DMS114 treated with DMSO at 0.1 percent for 48 hours (cell line): ENCODE measurements at regions not wholly inside any gene's neighbourhood (a gene's known extent, or its start where the extent isn't known, plus 50 kb on each side); places are given as distances from the start of the nearest gene placed in this dataset.
"Not testable (repeated sequence)": the region's sequence is repeated elsewhere in the genome, so short reads cannot be mapped to it uniquely, and the experiment has no call there.

Experiments used
- DNase-seq: peaks from one replicate; lab custom pipeline; 2025; ENCODE audit not compliant: unreplicated experiment; lab: John Stamatoyannopoulos, UW

- DNase-seq: no peak
Measured at GRCh38 chr2:122007126-122007525, 251.7 kb downstream of the TSN start.

GRCh38 chr2:122007577-122007976, 252.1 kb downstream of the TSN start:
- no peak for DNase-seq

GRCh38 chr2:122009561-122009960, 254.1 kb downstream of the TSN start:
- no peak for DNase-seq

- no peak for DNase-seq
Measured at GRCh38 chr2:122011493-122012270, 256.2 kb downstream of the TSN start.

GRCh38 chr2:122018736-122019135, 263.3 kb downstream of the TSN start:
- no peak for DNase-seq

GRCh38 chr2:122019724-122020123, 264.3 kb downstream of the TSN start:
- DNase-seq: no peak

- DNase-seq: no peak
Measured at GRCh38 chr2:122020377-122020776, 264.9 kb downstream of the TSN start.

GRCh38 chr2:122021941-122022340, 266.5 kb downstream of the TSN start:
- no peak for DNase-seq

GRCh38 chr2:122022531-122022930, 267.1 kb downstream of the TSN start:
- DNase-seq: no peak

- DNase-seq: no peak
Measured at GRCh38 chr2:122023059-122023864, 267.8 kb downstream of the TSN start.

GRCh38 chr2:122027510-122028217, 272.2 kb downstream of the TSN start:
- no peak for DNase-seq

- no peak for DNase-seq
Measured at GRCh38 chr2:122028371-122029100, 273.1 kb downstream of the TSN start.

GRCh38 chr2:122029456-122029855, 274.0 kb downstream of the TSN start:
- DNase-seq: no peak

GRCh38 chr2:122029945-122030344, 274.5 kb downstream of the TSN start:
- DNase-seq: no peak

GRCh38 chr2:122031544-122032263, 276.3 kb downstream of the TSN start:
- DNase-seq: no peak

- DNase-seq: no peak
Measured at GRCh38 chr2:122032264-122032645, 276.8 kb downstream of the TSN start.

- DNase-seq: no peak
Measured at GRCh38 chr2:122033778-122034177, 278.3 kb downstream of the TSN start.

- no peak for DNase-seq
Measured at GRCh38 chr2:122034344-122034743, 278.9 kb downstream of the TSN start.

GRCh38 chr2:122034777-122035176, 279.3 kb downstream of the TSN start:
- no peak for DNase-seq

GRCh38 chr2:122038816-122039215, 283.4 kb downstream of the TSN start:
- DNase-seq: not testable (repeated sequence)
